DMS53 treated with DMSO at 0.1 percent for 48 hours (cell line): ENCODE measurements at regions not wholly inside any gene's neighbourhood (a gene's known extent, or its start where the extent isn't known, plus 50 kb on each side); places are given as distances from the start of the nearest gene placed in this dataset.

Experiments used
- DNase-seq: peaks from one replicate; lab custom pipeline; 2025; ENCODE audit not compliant: unreplicated experiment; lab: John Stamatoyannopoulos, UW

DNA sequence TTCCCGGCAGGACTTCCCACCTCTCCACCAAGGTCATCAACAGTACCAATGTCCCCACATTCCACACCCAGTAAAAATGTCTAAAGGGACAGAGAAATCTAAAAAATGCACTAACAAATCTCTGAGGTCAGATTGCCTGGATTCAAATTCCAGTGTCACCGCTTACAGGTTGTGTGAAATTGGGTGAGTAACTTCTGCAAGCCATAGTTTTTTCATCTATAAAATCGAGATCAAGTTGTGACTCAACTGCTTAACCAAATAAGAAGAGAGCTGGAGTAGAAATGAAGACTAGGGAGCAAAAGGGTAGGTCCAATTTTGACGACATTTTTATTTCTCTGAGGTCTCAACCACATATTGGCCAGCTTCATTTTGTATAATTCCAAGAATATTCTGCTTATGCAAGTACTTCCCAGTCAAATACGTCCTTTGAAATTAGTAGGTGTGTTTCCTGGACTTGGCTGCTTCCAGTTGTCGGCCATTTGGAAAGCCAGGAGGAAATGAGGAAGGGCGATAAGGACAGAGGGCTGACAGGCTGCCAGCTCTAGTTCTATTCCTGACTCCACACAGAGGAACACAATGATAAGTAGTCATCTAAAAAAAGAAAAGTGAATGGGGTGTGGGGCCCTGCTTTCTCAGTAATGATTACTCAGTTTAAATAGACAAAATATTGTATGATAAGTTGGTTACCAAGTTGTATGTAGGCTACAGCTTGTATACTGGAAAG, 57.7 kb upstream of the ZC3H11B start:
- DNase-seq = no peak

- no peak for DNase-seq
Measured at GRCh38 chr1:219669556-219669955, 56.7 kb upstream of the ZC3H11B start.

DNA sequence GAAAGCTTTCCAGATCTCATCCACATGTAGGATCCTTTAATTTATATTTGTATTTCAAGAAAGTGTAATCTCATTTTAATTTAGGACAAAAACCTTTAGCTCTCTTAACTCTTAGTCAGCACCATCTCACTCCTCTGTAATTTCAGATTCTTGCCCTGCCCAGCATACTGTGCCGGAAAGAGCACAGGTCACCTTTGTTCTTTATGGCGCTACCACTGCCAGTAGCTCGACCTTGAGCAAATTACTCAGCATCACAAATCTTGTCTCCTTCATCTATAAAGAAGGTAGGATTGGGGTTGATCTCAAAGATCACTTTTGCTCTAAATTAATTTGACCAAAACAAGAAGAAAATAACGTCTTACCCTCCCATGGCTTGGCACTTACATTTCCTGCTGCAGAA, 56.1 kb upstream of the ZC3H11B start:
- DNase-seq = no peak

- DNase-seq = no peak
Measured at GRCh38 chr1:219668446-219668845, 55.5 kb upstream of the ZC3H11B start.

DNA sequence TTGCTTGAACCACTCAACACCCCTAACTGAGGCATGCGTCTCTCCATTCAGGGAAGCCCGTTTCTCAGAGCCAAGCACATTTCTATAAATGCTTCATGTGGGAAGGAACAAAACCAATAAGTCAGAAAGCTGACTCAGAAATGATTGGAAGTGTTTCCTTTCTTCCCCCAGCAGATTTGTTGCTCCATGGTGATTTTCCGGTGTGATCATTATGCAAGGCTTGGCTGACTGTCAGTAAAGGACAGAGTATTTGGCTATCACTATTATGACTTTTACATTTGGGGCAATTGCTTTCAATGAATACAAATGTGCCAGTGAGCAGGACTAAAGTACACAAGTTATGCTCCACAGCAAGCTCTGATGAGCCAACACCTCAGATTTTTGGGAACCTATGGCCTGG, 53.3 kb upstream of the ZC3H11B start:
- no peak for DNase-seq

DNA sequence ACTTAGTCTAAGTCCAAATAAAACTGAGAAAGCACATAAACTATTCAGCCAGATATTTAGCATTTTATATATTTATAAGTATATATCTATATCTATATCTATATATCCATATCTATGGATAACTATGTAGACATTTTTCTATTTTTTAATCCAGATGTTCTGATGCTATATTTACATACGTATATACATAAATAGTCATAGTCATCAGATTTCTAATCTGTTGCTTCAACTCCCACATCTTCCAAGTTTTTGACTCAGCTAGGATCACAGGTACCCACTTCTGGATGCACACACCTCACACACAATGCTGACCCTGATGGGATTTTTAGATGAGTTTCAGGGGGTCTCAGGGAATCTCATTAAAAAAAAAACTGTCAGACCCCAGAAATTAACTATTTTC, 52.2 kb upstream of the ZC3H11B start:
- no peak for DNase-seq

DNA sequence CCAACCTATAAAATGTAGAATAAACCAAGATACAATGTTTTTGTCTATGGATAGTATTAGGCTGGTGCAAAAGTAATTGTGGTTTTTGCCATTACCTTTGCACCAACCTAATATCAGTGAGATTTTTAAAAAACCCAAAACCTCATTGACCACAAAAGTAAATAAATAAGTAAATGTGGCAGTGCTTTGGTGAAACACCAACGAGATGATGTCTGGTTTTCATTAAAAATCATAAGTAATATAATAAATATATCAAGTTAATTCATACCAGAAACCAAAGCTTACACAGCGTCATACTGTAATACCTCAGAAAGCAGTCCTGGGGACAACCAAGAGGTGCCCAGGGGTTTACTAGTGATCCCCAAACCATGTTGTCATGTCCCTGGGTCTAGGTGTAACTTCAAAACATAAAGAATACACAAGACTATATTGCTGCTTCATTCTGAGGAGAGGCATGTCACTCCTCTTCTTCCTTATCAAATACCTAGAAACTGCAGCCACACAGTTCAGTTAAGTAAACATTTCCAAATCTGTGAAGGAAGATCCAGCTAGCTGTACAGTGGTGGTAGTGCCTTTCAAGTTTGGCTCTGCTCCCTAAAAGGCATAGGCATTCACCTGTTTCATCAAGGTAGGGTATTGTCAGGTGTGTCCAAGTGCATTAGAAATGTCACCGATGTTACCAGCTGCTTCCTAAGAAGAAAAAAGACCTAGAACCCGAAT, 51.6 kb upstream of the ZC3H11B start:
- no peak for DNase-seq
